ENCODE measurements at regions not wholly inside any gene's neighbourhood (a gene's known extent, or its start where the extent isn't known, plus 50 kb on each side); places are given as distances from the start of the nearest gene placed in this dataset.

DNA sequence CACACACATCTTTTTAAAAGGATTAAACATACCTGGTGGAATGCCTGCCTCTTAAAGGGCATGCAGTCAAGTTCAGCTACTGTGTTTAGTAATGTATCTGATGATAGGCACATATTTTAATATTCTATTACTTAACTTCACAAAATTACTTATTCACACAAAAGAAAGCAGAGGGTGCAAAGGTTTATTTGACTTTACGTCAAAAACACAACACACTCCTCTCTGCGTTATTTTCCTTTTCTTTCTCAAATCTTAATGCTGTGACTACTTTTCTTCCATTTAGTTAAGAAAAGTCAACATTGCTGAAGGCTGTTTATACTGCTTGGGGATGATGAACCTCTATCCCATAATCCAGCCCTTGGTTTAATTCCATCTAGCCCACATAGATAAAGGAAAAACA lies 127.9 kb upstream of the ST6GAL2 start:
- ATAC-seq (ENCODE audit: low read depth in 2 of 2) (no peak), DNase-seq (no peak)
- Mint-ChIP-seq H3K36me3 (no peaks in the 10 kb centered on the region), H3K9me3 (peaks cover 0 to 6% (median 2%) of the 10 kb centered on the region in 7 donors), H3K27ac (no peak overlapping the region), H3K27me3 (no peaks in the 10 kb centered on the region), H3K4me1 (no peaks in the 10 kb centered on the region), H3K4me3 (no peak overlapping the region)

DNA sequence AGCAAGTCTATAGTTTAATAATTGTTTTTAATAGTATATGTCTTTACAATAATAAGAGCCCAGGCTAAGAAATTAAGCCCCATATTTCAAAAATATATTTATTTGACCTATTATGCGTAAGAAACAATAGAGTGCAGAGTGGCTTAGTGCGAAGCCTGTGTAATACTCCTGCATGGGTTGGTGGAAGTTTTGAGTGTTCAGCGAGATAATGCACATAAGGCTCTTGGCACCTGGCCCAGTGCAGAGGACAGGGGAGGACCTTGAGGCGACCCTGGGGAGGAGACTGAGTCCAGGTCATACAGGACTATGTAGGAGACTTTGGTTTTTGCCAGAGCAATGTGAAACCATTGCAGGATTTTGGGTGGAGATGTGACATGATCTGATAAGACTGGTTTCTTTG lies 132.4 kb upstream of the ST6GAL2 start:
- no peaks in the 10 kb centered on the region for H3K36me3 Mint-ChIP-seq

DNA sequence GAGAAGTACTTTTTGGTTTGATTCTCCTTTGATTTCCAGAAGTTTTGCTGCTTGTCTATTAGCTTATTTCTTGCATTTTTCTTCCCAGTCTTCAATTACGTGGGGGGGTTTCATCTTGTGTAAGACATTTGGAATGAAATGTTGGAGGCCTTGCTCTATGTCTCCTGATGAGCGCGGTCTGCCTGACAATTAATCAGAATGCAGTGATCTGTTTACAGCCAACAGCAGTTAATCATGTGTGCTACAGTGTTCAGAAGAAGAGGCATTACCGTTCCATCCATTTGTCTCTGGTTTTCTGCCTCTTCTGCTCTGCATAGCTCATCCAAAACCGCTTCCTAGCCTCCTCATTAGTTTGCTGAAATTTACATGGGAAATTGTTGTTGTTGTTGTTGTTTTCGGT lies 134.4 kb upstream of the ST6GAL2 start:
- Mint-ChIP-seq H3K9me3 (peaks cover 0 to 6% (median 2%) of the 10 kb centered on the region in 7 donors), H3K36me3 (no peaks in the 10 kb centered on the region), H3K27ac (no peak overlapping the region)

More for the DNA sequence above, 132.4 kb upstream of the ST6GAL2 start:
- H3K27ac Mint-ChIP-seq: no peak overlapping the region
- no peaks in the 10 kb centered on the region for H3K27me3 Mint-ChIP-seq
- no peak overlapping the region for H3K4me3 Mint-ChIP-seq
- H3K4me1 Mint-ChIP-seq: no peaks in the 10 kb centered on the region
- ATAC-seq (ENCODE audit: low read depth in 2 of 2) (no peak), DNase-seq (no peak)
- peaks cover 0 to 3% (median 0%) of the 10 kb centered on the region in 7 donors for H3K9me3 Mint-ChIP-seq

DNA sequence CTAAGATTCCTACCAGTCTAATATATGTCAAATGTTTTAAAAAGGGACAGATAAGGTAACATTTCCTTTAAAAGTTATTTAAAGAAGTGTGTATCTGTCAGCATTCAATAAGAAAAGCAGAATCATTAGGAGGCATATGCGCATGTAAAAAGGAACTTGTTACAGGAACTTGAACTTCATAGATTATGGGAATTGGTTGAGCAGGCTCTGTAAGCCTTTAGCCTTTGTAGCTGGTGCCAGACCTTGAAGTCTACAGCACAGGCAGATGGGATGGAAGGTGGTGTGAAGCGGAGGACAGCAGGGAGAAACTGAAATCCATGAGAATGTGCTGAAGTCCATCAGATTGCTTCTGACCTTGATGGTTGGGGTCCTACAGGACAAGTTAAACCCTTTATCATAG lies 138.3 kb upstream of the ST6GAL2 start:
- ATAC-seq (ENCODE audit: low read depth in 2 of 2): no peak
- Mint-ChIP-seq H3K4me1 (no peaks in the 10 kb centered on the region), H3K9me3 (peaks cover 0 to 14% (median 6%) of the 10 kb centered on the region in 7 donors), H3K36me3 (no peaks in the 10 kb centered on the region), H3K4me3 (no peak overlapping the region), H3K27ac (peak overlapping the region in 1 of 6 donors; percentile 28), H3K27me3 (no peaks in the 10 kb centered on the region)
- DNase-seq: no peak

More for the DNA sequence above, 134.4 kb upstream of the ST6GAL2 start:
- DNase-seq (no peak), ATAC-seq (ENCODE audit: low read depth in 2 of 2) (no peak)
- Mint-ChIP-seq H3K4me1 (no peaks in the 10 kb centered on the region), H3K4me3 (no peak overlapping the region), H3K27me3 (no peaks in the 10 kb centered on the region)

DNA sequence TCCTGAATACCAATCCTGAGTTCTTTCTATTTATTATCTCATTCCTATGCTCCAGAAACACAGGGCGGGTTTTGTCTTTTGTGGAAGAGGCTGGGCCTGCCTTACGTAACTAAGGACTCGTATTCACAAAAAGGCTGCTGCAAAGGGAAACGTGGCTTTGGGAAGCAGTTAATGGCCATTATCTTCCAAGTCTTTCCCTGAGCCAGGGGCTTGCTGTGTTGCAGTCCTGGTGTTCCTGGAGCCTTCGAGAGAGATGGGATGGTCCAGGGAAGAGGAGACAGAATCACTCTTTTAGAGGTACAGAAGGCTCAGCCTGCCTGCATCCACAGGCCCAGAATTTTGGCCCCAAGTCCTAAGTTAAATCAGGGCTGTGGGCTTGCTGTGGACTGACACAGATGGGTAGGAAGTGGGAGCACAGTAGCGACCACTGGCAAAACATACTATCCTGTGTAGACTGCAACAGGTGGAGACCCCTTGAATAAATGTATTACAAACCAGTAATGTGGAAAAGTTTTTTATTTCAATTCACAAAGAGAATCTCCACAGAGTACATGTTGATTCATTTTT lies 139.4 kb upstream of the ST6GAL2 start:
- H3K4me3 Mint-ChIP-seq: no peak overlapping the region
- H3K9me3 Mint-ChIP-seq: peaks cover 0 to 14% (median 6%) of the 10 kb centered on the region in 7 donors
- no peaks in the 10 kb centered on the region for H3K36me3 Mint-ChIP-seq
- no peaks in the 10 kb centered on the region for H3K27me3 Mint-ChIP-seq
- ATAC-seq (ENCODE audit: low read depth in 2 of 2) (no peak), DNase-seq (no peak)
- H3K27ac Mint-ChIP-seq: no peak overlapping the region
- H3K4me1 Mint-ChIP-seq: no peaks in the 10 kb centered on the region

DNA sequence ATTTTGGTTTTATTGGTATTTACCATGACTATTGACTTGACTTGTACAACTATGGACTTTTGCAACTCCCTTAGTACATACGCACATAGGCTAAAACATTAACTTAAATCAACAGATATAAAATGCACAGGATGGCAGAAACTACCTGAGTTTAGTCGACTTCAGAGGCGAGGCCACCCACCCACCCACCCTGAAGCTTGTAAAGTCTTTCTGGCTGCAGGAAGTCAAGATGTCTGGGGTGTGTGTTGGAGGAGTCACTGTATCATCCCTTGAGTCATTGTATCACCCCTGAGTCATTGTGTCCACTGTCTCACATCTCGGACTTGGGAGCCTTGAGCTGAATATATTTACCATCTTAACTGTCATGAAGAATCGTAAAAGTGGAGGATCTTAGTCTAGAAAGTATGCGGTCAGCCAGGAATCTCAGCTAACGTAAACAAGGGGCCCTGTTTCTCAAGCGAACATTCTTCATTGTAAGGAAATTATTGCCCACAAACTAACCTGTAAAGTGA lies 140.0 kb upstream of the ST6GAL2 start:
- H3K27ac Mint-ChIP-seq: no peak overlapping the region

DNA sequence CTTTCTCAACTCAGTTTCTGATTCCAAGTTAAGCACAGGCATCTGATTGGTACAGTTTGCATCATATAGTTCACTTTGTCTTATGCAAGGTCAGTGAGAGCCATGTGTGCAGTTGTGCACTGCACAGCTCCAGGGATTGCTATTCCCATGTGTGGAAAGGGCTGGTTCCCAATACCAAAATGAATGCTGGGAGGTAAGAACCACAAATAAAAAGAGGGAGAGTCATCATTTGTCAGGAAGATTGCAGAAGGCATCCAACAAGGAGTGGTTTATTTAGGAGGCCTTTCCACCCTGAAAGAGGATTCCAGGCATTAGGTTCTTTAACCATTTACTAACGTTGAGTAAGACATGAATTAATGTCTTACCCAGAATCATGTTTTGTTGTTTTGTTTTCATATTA lies 141.2 kb upstream of the ST6GAL2 start:
- no peaks in the 10 kb centered on the region for H3K4me1 Mint-ChIP-seq
- H3K27me3 Mint-ChIP-seq: no peaks in the 10 kb centered on the region
- H3K4me3 Mint-ChIP-seq: no peak overlapping the region
- no peak for DNase-seq
- H3K27ac Mint-ChIP-seq: no peak overlapping the region
- H3K36me3 Mint-ChIP-seq: no peaks in the 10 kb centered on the region
- ATAC-seq (ENCODE audit: low read depth in 2 of 2): no peak
- H3K9me3 Mint-ChIP-seq: peaks cover 0 to 14% (median 6%) of the 10 kb centered on the region in 7 donors

More for the DNA sequence above, 140.0 kb upstream of the ST6GAL2 start:
- Mint-ChIP-seq H3K4me3 (no peak overlapping the region), H3K9me3 (peaks cover 0 to 14% (median 6%) of the 10 kb centered on the region in 7 donors), H3K4me1 (no peaks in the 10 kb centered on the region), H3K36me3 (no peaks in the 10 kb centered on the region), H3K27me3 (no peaks in the 10 kb centered on the region)
- DNase-seq (no peak), ATAC-seq (ENCODE audit: low read depth in 2 of 2) (no peak)

DNA sequence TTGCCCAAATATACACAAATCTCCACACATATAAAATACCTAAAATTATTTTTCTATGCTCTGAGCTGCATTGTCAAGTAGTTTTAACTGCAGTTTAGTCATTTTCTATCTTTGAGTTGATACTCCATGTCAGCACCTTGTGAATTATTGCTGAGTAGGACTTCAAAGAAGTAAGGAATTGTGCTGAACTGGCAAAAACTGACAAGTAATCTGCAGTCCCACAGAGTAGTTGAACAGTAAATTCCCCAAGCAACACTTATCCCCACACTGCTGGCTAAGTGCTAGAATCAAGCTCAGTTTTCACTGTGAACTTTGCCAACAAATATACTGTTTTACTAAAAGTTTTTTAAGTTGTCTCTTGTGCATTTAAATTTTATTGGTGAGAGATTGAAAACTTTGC lies 141.8 kb upstream of the ST6GAL2 start:
- no peak overlapping the region for H3K27ac Mint-ChIP-seq
- no peaks in the 10 kb centered on the region for H3K27me3 Mint-ChIP-seq
- DNase-seq (no peak), ATAC-seq (ENCODE audit: low read depth in 2 of 2) (no peak)
- H3K4me1 Mint-ChIP-seq: no peaks in the 10 kb centered on the region
- H3K9me3 Mint-ChIP-seq: peaks cover 0 to 11% (median 6%) of the 10 kb centered on the region in 7 donors
- no peak overlapping the region for H3K4me3 Mint-ChIP-seq
- no peaks in the 10 kb centered on the region for H3K36me3 Mint-ChIP-seq

DNA sequence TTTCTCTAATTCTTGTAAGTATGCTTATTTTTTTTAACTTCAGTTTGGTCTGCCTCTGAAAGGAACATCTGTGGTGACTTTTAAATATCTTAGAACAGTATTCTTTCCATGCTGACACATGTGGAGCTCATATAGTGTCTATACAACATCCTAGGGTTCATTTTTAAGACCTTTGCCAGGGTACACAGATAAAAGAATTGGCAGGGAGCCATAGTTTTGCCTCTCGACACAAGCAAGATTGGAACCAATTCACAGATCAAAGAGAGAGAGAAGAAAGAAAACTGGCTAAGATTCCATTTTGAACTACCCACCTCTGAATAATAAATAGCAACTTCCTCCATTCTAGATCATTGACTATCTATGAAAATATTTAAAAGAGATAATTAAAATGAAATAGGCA lies 142.7 kb upstream of the ST6GAL2 start:
- Mint-ChIP-seq H3K27ac (no peak overlapping the region), H3K4me3 (no peak overlapping the region), H3K4me1 (no peaks in the 10 kb centered on the region), H3K27me3 (no peaks in the 10 kb centered on the region), H3K9me3 (peaks cover 0 to 11% (median 6%) of the 10 kb centered on the region in 7 donors), H3K36me3 (no peaks in the 10 kb centered on the region)
- DNase-seq (no peak), ATAC-seq (ENCODE audit: low read depth in 2 of 2) (no peak)

DNA sequence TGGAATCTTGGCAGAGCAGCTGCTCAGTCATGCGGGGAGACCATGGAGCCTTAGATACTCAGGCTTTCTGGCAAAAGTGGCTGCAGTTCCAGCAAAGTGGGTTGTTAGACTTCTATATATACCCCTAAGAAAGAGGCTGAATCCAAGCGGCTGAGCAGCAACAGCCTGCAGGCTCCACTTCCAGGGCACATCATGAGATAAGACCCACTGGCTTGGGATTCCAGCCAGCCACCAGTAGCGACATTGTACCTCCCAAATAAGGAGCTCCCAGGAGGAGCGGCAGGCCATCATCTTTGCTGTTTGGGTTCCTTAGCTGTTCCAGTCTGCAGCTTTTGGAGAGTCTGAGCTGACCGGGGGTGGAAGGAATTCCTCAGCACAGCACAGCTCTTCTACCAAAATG lies 150.3 kb upstream of the ST6GAL2 start:
- Mint-ChIP-seq H3K36me3 (no peaks in the 10 kb centered on the region), H3K27me3 (no peaks in the 10 kb centered on the region), H3K4me3 (no peak overlapping the region), H3K4me1 (no peaks in the 10 kb centered on the region), H3K9me3 (peaks cover 6 to 24% (median 13%) of the 10 kb centered on the region in 7 donors), H3K27ac (no peak overlapping the region)
- no peak for ATAC-seq (ENCODE audit: low read depth in 2 of 2)
- no peak for DNase-seq

DNA sequence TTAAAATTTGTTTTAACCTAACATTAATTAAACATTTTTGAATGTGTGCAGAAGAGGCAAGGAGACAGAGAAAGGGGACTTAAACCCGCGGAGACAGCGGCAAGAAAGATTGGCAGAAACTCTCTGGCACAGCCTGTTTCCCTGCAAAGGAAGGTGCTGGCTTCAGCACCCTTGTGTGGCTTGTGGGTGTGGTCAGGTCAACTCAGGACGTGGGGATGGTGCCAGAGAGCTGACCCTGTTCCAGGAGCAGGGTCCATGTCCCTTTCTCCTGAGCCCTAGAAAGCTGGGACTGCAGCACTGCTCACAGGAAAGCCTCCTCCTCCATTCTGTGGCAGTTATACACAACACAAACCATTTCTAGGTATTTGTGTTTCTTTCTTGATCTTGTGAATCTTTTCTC lies 176.2 kb upstream of the ST6GAL2 start:
- ATAC-seq (ENCODE audit: low read depth in 2 of 2) (no peak), DNase-seq (no peak)
- no peak overlapping the region for H3K27ac Mint-ChIP-seq
- H3K9me3 Mint-ChIP-seq: peaks cover 0 to 10% (median 0%) of the 10 kb centered on the region in 7 donors
- no peaks in the 10 kb centered on the region for H3K27me3 Mint-ChIP-seq
- H3K4me3 Mint-ChIP-seq: no peak overlapping the region
- no peaks in the 10 kb centered on the region for H3K4me1 Mint-ChIP-seq
- no peaks in the 10 kb centered on the region for H3K36me3 Mint-ChIP-seq

DNA sequence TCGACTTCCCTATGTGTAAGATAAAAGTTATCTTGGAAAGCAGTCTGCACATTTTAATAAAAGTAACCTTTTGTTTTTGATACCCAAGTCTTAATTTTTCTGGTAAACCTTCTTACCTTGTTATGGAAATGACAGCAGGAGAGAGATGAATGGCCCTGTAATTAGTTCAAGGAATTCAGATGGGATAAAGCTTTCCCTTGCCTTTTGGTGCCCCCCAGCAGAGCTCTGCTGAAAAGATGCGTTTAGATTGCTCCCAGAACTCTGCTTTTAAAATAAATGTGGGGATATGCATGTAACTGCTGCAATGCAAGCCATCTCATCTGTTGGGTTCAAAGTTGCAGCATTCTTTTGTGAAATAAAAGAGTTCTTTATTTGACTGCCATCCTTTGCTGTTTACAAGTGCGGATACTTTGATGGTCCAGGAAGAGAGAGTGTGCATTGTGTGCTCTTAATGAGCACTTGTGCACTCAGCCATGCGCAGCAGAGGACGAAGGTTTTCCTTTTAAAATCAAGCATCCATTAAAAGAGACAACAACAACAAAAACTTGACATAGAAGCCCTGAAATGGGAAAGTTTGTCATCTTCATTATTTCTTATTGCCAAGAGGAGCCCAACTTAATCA lies 176.7 kb upstream of the ST6GAL2 start:
- H3K9me3 Mint-ChIP-seq: peaks cover 0 to 10% (median 0%) of the 10 kb centered on the region in 7 donors
- ATAC-seq (ENCODE audit: low read depth in 2 of 2): no peak
- DNase-seq: no peak
- no peak overlapping the region for H3K27ac Mint-ChIP-seq
- H3K4me1 Mint-ChIP-seq: no peaks in the 10 kb centered on the region
- H3K27me3 Mint-ChIP-seq: no peaks in the 10 kb centered on the region
- H3K36me3 Mint-ChIP-seq: no peaks in the 10 kb centered on the region
- H3K4me3 Mint-ChIP-seq: no peak overlapping the region

DNA sequence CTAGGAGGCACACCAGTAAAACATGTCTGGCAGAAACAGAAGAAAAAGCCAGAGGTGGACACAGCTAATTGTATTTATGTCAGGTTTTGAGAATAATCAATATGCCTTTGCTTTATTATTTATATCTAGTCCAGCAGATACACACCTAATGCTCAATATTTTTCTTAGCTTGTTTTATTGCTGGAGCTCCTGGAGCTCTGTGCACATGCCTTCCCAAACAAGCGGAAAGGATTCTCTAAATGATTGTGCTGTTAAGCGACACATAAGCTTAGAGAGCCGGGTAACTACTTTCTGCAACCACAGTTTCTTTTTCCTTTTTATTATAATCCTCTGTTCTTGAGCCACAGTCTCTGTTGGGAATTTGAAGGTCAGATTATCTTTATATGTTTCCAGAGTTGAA lies 177.3 kb upstream of the ST6GAL2 start:
- H3K27ac Mint-ChIP-seq: no peak overlapping the region
- H3K4me1 Mint-ChIP-seq: no peaks in the 10 kb centered on the region
- H3K36me3 Mint-ChIP-seq: no peaks in the 10 kb centered on the region
- ATAC-seq (ENCODE audit: low read depth in 2 of 2) (no peak), DNase-seq (no peak)
- no peak overlapping the region for H3K4me3 Mint-ChIP-seq
- peaks cover 0 to 10% (median 0%) of the 10 kb centered on the region in 7 donors for H3K9me3 Mint-ChIP-seq
- H3K27me3 Mint-ChIP-seq: no peaks in the 10 kb centered on the region

DNA sequence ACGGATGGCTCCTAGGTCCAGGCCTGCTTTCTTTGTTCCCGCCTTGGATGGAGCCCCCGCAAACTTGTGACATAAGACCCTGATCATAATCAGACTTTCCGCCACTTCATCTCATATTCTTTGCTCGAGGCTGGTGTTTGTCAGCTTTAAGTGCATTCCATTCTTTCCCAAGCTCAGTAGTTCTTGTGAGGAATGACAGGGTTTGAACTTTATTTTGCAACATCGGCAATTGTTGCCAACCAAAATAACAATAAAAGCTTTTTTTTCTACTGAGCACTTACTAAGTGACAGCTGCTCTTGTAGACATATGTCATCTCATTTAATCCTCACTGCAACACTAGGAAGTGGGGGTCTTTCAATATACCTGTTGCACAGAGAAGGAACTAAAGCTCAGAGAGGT lies 178.8 kb upstream of the ST6GAL2 start:
- no peak overlapping the region for H3K27ac Mint-ChIP-seq
- H3K9me3 Mint-ChIP-seq: peaks cover 0 to 3% (median 0%) of the 10 kb centered on the region in 7 donors
- no peak overlapping the region for H3K4me3 Mint-ChIP-seq
- ATAC-seq (ENCODE audit: low read depth in 2 of 2): no peak
- H3K36me3 Mint-ChIP-seq: no peaks in the 10 kb centered on the region
- no peaks in the 10 kb centered on the region for H3K27me3 Mint-ChIP-seq
- no peaks in the 10 kb centered on the region for H3K4me1 Mint-ChIP-seq
- DNase-seq: no peak
